OCI-LY1 (cell line): ENCODE measurements at regions not wholly inside any gene's neighbourhood (a gene's known extent, or its start where the extent isn't known, plus 50 kb on each side); places are given as distances from the start of the nearest gene placed in this dataset.

Experiments used
- H2AFZ ChIP-seq: fragments of 200-600 bp; sonication (generic), shearing (Covaris generic); 2 replicates; pipeline ENCODE4 v1.6.0; 2014; ENCODE audit warnings: antibody characterized with exemption, mild to moderate bottlenecking, low read length
- H3F3A ChIP-seq: fragments of 200-600 bp; sonication (generic), shearing (Covaris generic); 2 replicates; pipeline ENCODE4 v1.6.0; 2014; ENCODE audit warnings: mild to moderate bottlenecking, antibody characterized with exemption, low read length, moderate library complexity; ENCODE audit not compliant: insufficient read depth
- H3K27ac ChIP-seq: fragments of 200-600 bp; sonication (generic); 2 replicates; pipeline ENCODE4 v1.5.1; 2014; ENCODE audit warnings: low read length, mixed run types, mild to moderate bottlenecking, low read depth; ENCODE audit not compliant: poor library complexity, severe bottlenecking
- H3K27me3 ChIP-seq: fragments of 200-600 bp; sonication (generic); 2 replicates; pipeline ENCODE4 v1.6.0; 2014; ENCODE audit warnings: antibody characterized with exemption, mild to moderate bottlenecking, low read length, moderate library complexity; ENCODE audit not compliant: insufficient read depth
- H3K36me3 ChIP-seq: fragments of 200-600 bp; sonication (generic); 2 replicates; pipeline ENCODE4 v1.6.1; 2014; ENCODE audit warnings: mild to moderate bottlenecking, antibody characterized with exemption, low read length, moderate library complexity, mixed read lengths; ENCODE audit not compliant: insufficient read depth
- H3K4me1 ChIP-seq: fragments of 200-600 bp; sonication (generic); 2 replicates; pipeline ENCODE4 v1.5.1; 2014; ENCODE audit warnings: mild to moderate bottlenecking, low read length, moderate library complexity; ENCODE audit not compliant: insufficient read depth, severe bottlenecking
- H3K4me2 ChIP-seq: fragments of 200-600 bp; sonication (generic), shearing (Covaris generic); 2 replicates; pipeline ENCODE4 v1.6.1; 2014; ENCODE audit warnings: low read length
- H3K4me3 ChIP-seq: fragments of 200-600 bp; sonication (generic); 2 replicates; pipeline ENCODE4 v1.5.1; 2014; ENCODE audit warnings: low read length, low read depth, mild to moderate bottlenecking, mixed read lengths; ENCODE audit not compliant: poor library complexity, severe bottlenecking
- H3K79me2 ChIP-seq: fragments of 200-600 bp; shearing (Covaris generic); 2 replicates; pipeline ENCODE4 v1.6.1; 2016; ENCODE audit warnings: mixed run types, low read length, mixed read lengths; ENCODE audit not compliant: insufficient read depth
- H3K9ac ChIP-seq: fragments of 200-600 bp; sonication (generic), shearing (Covaris generic); 2 replicates; pipeline ENCODE4 v1.6.1; 2014; ENCODE audit warnings: mild to moderate bottlenecking, low read length, mixed read lengths
- H3K9me2 ChIP-seq: fragments of 200-600 bp; sonication (generic), shearing (Covaris generic); 2 replicates; pipeline ENCODE4 v1.6.1; 2014; ENCODE audit warnings: low read depth, mild to moderate bottlenecking, low read length, mixed read lengths
- H3K9me3 ChIP-seq: fragments of 200-600 bp; shearing (Covaris generic); 2 replicates; pipeline ENCODE4 v1.6.1; 2014; ENCODE audit warnings: low read length, mixed read lengths
- H4K20me1 ChIP-seq: fragments of 200-600 bp; sonication (generic), shearing (Covaris generic); 2 replicates; pipeline ENCODE4 v1.6.0; 2016; ENCODE audit warnings: mild to moderate bottlenecking, low read length; ENCODE audit not compliant: insufficient read depth
- EZH2 ChIP-seq: fragments of 200-600 bp; sonication (generic), shearing (Covaris generic); IDR thresholded peaks from 2 replicates; pipeline ENCODE4 v1.8.0; 2017; ENCODE audit warnings: borderline replicate concordance, mixed run types, mild to moderate bottlenecking, antibody characterized with exemption, low read length, moderate library complexity, mixed read lengths
- TF ChIP-seq, protein P1 (sequence below): fragments of 200-600 bp; sonication (generic), shearing (Covaris generic); IDR thresholded peaks from 2 replicates; pipeline ENCODE4 v1.5.1; 2017; ENCODE audit warnings: mild to moderate bottlenecking, antibody characterized with exemption, low read length, moderate library complexity, mixed read lengths

DNA sequence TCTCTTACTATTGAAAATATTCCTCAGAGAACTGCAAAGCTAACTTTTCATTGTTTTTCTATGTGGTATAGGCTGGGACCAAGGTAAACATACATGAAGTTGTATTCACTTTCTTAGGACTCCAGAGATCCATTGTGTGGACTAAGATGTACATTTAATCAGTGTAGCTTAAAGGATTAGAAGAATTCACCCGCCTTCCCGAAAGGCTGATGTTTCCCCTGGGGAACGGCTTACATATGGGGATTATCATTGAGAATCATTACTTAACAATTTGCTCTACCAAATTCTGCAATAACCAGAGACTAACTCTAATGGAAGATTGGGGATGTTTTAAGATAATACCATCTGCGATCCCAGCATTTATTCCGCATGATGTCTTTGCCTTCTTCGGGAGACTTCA, 257.1 kb upstream of the KIAA1217 start:
- Histone ChIP-seq H3K4me3 (no peak overlapping the region), H4K20me1 (no peaks in the 10 kb centered on the region)
- TF ChIP-seq EZH2: no peak

DNA sequence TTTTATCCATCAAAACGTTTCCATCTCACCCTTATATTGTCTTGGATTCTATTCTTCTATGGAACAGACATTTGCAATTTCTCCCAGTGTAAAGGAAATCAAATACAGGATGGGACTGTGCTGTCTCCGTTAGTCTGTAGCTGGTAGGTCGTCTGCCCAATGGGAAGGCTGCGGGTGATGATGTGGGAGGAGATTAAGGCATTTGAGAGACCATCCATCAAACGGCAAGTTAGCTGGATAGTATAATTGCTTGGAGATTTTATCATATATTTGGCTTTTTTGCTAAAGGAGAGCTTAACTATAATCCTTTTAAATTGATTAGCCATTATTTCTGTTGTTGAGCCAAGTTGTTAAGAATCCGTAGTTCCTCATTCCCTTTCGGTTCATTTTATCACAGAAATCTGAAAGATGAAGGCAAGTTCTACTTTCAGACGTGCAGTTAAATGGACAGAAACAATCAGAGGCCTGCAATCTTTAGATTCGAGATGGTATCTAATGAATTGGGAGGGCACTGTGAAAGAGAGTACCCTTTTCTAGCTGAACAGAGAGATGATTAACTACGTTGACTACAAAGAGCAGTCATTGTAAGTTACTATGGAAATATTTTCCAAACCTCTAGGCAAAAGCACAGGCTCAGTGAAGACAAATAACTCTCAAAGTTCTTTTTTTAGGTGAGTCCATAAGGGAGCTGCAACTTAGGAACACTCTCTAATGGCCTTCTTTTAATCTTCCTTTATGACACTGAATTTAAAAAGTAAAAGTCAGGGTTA, 253.3 kb upstream of the KIAA1217 start:
- H3K9me2 ChIP-seq: no peaks in the 10 kb centered on the region
- H3K4me1 ChIP-seq: no peaks in the 10 kb centered on the region
- H3K27me3 ChIP-seq: no peaks in the 10 kb centered on the region
- no peaks in the 10 kb centered on the region for H3K79me2 ChIP-seq
- H3K9ac ChIP-seq: no peak overlapping the region
- H2AFZ ChIP-seq: no peak overlapping the region
- no peaks in the 10 kb centered on the region for H4K20me1 ChIP-seq
- H3K27ac ChIP-seq: no peak overlapping the region
- H3F3A ChIP-seq: no peaks in the 10 kb centered on the region
- no peaks in the 10 kb centered on the region for H3K9me3 ChIP-seq
- H3K36me3 ChIP-seq: no peaks in the 10 kb centered on the region
- H3K4me2 ChIP-seq: no peak overlapping the region
- no peak overlapping the region for H3K4me3 ChIP-seq
- TF ChIP-seq EZH2: no peak
- TF ChIP-seq, protein P1, sequence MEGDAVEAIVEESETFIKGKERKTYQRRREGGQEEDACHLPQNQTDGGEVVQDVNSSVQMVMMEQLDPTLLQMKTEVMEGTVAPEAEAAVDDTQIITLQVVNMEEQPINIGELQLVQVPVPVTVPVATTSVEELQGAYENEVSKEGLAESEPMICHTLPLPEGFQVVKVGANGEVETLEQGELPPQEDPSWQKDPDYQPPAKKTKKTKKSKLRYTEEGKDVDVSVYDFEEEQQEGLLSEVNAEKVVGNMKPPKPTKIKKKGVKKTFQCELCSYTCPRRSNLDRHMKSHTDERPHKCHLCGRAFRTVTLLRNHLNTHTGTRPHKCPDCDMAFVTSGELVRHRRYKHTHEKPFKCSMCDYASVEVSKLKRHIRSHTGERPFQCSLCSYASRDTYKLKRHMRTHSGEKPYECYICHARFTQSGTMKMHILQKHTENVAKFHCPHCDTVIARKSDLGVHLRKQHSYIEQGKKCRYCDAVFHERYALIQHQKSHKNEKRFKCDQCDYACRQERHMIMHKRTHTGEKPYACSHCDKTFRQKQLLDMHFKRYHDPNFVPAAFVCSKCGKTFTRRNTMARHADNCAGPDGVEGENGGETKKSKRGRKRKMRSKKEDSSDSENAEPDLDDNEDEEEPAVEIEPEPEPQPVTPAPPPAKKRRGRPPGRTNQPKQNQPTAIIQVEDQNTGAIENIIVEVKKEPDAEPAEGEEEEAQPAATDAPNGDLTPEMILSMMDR: no peak

More for the DNA sequence above, 257.1 kb upstream of the KIAA1217 start:
- Histone ChIP-seq H3K9me3 (no peaks in the 10 kb centered on the region), H3K79me2 (no peaks in the 10 kb centered on the region), H3K36me3 (no peaks in the 10 kb centered on the region), H3K9me2 (no peaks in the 10 kb centered on the region), H3K27ac (no peak overlapping the region), H3F3A (no peaks in the 10 kb centered on the region), H3K9ac (no peak overlapping the region), H3K4me2 (no peak overlapping the region), H2AFZ (no peak overlapping the region), H3K27me3 (no peaks in the 10 kb centered on the region), H3K4me1 (no peaks in the 10 kb centered on the region)

- no peaks in the 10 kb centered on the region for H3K79me2 ChIP-seq
These were observed 243.8 kb upstream of the KIAA1217 start for GRCh38 chr10:23965123-23965522.

More at GRCh38 chr10:23965123-23965522, 243.8 kb upstream of the KIAA1217 start:
- Histone ChIP-seq H3K4me1 (no peaks in the 10 kb centered on the region), H2AFZ (no peak overlapping the region), H3K36me3 (no peaks in the 10 kb centered on the region), H3K4me3 (no peak overlapping the region), H3F3A (no peaks in the 10 kb centered on the region), H3K9me3 (no peaks in the 10 kb centered on the region), H3K9ac (no peak overlapping the region), H3K27me3 (no peaks in the 10 kb centered on the region), H4K20me1 (no peaks in the 10 kb centered on the region), H3K9me2 (no peaks in the 10 kb centered on the region), H3K4me2 (no peak overlapping the region), H3K27ac (no peak overlapping the region)
- TF ChIP-seq, protein P1: no peak
- no peak for TF ChIP-seq EZH2
